Jurkat, Clone E6-1 (cell line): ENCODE measurements at regions not wholly inside any gene's neighbourhood (a gene's known extent, or its start where the extent isn't known, plus 50 kb on each side); places are given as distances from the start of the nearest gene placed in this dataset.

Experiments used
- DNase-seq: peaks from one replicate; pipeline ENCODE4 v3.0.0-alpha.2; 2011; ENCODE audit warnings: low read depth, low spot score
- H3K4me3 ChIP-seq: 2 replicates; pipeline ENCODE4 v1.5.1; 2011; ENCODE audit warnings: mild to moderate bottlenecking, low read length, control low read depth, moderate library complexity

DNA sequence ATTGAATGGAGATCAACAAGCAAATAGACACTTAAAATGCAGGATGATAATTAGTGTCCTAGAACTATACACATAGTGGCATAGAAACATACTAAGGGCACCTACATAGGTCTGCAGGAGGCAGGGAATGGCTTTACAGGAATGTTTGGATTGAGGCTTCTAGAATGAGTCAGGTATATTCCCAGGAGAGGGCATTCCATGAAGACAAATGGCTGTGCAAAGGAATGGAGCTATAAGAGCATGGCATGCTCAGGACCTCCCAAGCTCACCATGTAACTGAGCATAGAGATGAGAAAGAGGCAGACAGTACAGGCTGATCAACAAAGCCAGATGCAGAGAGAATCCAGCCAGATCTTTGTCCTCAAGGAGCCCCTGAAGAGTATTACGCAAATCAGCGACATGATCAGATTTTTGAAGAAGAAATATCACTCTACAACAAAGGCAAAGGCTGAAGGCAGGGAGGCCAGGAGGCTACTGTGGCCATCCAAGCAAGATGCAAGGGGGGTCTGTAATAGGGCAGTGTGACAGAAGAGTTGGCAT lies 211.1 kb upstream of the MTNR1B start:
- H3K4me3 ChIP-seq = no peak overlapping the region
- DNase-seq = no peak

DNA sequence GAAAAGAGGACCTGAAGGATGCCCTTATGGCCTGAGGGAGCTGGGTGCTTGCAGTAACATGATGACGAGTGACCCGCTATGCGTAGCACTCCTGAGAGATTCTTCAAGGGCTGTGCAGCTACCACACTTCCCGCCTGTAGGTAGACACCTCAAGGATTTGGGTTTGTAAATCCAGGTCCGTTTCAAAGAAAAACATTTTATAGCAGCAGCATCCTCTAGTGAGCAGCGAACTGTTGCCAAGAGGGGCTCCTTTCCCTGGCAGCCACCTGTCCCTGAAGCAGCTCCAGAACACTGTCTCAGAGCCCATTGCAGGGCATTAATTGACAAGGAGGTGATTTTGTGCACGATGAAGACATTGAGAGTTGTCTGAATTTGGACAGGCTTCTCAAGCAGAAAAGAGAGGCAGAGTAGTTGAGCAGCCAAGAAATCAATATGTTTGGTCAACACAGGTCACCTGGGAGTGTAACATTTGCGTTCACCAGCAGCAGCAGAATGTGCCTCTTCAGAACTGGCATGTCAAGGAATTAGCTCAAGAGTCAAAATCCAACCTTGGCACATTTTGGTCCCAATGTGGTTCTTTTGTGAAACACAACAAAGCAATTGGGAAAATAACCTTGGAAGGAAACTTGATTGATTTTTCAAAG lies 209.8 kb upstream of the MTNR1B start:
- DNase-seq = no peak
- H3K4me3 ChIP-seq = no peak overlapping the region

DNA sequence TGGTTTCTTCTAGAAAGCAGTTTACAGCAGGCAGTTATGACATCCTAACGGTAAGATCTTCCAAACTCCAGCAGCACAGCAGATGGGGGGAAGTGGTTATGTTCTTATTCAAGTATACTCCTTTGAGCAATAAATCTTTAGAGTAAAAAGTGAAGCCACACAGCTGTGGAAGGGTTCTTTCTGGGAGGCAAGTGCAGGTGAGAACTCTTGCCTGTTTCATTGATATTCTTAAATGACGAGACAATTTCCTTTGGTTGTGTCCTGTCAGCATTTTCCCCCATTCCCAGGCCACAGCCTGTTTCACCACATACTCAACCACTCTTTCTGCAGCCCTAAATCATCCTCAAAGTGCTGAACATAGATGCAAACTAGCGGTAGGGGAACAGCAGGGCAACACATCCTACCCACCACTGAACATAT lies 207.3 kb upstream of the MTNR1B start:
- peak; percentile 99 for DNase-seq
- H3K4me3 ChIP-seq = no peak overlapping the region

DNA sequence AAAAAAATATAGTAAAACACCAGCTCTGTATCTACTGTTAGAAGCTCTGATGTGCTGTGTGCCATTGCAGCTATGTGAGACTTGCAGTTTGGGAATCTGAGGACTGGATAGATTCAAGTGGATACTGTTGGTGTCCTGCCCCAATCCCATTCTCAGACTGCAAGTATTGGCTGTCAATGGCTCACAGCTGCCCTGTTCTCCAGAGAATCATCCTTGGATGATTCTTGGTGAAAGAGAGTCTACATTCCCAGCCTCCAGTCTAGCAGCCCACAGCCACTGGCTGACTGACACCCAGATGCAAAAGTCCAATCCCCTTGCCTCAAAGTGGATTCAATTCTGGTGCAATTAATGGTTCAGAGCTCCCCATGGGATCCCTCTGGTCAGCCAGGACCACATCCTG lies 206.1 kb upstream of the MTNR1B start:
- DNase-seq = no peak
- no peak overlapping the region for H3K4me3 ChIP-seq

DNA sequence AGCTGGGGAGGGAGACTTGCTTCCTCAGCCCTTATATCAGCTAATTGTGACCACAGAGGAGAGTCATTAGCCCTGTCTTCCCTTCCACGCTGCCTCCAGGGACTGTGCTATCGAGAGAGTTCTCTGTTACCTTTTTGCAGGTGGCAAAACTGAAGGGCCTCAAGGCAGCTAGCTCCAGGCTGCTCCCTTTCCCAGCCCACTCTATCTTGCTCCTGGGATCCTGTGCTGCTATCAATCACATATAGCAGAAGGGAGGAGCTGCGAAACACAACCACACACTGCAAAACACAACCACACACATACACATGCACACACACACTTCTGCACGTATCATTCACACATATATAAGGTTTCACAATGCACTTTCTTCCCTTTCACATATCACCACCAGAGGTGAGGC lies 205.3 kb upstream of the MTNR1B start:
- no peak overlapping the region for H3K4me3 ChIP-seq
- DNase-seq = no peak

DNA sequence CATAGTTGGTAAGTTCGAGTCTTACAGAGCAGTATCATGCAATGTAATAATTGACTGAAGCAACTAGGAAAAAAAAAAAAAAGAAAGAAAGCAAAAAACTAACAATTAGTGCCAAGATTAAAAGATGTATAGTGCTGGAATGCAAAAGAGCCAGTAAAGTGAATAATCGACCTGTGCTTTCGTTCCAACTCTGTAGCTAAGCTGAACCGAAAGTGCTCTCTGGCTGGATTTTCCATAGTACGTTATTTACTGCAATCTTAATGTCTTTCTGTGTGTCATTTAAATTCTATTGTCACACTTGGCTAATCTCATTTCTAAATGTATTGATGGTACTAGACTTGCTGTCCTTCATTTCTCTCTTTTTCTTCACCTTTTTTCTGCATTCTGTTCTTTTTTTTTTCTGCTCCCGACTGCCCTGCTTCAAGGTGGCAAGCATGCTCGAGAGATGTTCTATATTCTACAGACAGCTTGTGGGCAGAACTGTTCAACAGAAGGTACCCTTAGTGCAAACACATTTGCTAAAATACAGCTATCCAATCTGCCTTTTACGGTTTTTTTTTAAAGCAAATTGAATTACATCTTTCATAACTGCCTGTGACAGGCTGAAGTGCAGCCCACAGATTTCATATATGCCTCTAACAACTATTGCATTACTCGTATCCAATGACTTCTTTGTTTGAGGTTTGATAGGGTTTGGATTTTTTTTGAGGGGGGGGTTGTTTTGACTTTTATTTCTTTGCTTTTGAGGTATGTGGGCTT lies 204.2 kb upstream of the MTNR1B start:
- H3K4me3 ChIP-seq = peak overlapping the region; percentile 55
- no peak for DNase-seq

DNA sequence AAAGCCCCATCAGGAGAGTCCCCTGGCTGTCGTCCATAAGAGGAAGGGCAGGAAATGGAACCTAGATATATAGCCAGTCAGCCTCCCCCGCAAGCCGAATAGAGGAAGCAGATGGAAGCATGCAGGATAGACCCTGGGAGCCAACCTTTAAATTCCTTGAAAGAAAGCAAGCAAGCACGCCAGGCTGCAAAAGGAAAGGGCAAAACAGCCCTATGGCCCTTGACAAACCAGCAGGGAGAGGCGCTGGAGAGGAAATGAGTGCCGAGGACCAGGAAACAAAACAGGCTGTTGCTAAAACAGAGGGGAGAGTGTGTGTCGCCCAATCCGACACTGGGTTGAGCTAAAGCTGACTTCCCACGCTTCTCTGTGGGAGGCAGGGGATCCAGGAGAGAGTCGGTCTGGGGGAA lies 203.5 kb upstream of the MTNR1B start:
- peak; percentile 64 for DNase-seq
- H3K4me3 ChIP-seq = peak overlapping the region; percentile 55

DNA sequence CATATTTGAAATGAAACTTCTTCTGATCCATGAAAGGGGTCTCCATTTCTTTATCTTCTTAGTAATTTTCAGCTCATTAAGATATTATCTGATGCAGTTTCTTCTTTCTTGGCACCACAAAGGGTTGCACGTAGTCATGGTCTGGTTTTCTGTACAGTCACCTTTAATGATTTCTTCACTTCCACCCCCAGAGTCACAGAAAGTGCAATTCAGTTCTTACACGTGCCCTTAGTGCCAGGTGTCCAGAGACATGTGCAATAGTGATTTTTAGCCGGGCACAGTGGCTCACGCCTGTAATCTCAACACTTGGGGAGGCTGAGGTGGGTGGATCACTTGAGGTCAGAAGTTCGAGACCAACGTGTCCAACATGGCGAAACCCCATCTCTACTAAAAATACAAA lies 202.8 kb upstream of the MTNR1B start:
- peak overlapping the region; percentile 55 for H3K4me3 ChIP-seq
- no peak for DNase-seq

DNA sequence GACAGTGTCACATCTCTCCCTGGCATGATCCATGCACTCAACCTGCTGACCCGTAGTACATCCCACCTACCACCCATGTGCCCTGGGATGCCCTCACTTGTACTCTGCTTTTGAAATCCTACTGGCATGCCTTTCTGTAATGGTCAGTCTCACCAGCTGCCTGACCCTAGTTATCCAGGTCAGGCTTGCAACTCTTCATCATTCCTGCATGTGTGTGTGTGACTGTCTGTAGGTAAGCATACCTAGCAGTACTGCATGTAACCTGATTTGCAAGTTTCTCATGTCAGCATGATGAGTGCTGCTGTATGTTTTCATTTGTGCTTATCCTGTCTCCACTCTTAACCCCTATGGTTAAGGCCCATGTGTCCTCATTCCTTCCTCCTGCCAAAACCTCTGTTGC lies 202.0 kb upstream of the MTNR1B start:
- no peak for DNase-seq
- H3K4me3 ChIP-seq = no peak overlapping the region

DNA sequence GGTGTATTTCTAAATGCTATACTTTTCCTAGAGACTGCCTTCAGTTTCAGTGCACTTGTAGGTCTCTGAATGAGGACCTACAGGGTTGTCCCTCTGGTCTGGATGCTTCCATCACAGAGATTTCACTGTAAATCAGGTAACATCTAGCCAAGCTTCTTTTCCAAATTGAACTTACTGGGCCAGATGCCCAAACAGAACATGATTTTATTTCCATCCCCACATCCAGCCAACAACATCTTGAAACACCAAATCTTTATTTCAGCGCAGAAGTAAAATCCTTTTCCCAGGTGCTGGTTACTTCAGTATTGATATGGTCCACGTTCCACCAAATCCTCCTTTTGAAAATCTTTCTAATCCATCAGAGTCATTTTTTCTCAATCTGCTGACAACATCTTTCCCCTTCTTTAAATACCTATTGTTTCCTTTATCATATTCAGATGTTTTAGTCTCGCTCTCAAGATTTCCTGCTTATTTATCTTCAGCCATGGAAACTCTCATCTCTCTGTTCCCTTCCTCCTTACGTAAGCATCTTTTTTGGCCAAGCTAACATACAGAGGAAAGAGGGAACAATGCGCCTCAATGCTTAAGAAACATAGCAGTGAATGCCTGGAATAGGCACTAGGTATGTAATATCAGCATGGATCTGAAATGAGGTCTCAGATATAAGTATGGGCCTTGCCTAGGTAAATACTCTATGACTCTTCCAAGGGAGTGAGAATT lies 201.2 kb upstream of the MTNR1B start:
- no peak overlapping the region for H3K4me3 ChIP-seq
- no peak for DNase-seq

DNA sequence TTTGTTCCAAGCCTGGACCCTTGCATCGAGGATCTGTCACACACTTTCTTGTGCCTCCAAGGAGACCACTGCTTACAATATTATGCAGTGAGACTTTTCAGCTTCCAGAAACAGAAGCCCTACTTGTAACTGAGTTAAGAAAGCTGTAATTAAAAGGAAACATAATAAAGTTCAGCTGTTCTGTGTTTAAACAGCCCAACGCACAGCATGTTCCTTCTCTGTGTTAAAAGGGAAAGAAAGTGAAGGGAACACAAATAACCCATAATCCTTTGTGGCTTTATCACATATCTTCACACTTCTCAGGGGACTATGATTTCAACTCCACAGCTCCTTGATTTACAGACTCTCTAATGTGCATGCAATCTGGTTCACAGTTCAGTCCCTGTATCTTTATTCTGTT lies 200.3 kb upstream of the MTNR1B start:
- no peak overlapping the region for H3K4me3 ChIP-seq
- DNase-seq = no peak

DNA sequence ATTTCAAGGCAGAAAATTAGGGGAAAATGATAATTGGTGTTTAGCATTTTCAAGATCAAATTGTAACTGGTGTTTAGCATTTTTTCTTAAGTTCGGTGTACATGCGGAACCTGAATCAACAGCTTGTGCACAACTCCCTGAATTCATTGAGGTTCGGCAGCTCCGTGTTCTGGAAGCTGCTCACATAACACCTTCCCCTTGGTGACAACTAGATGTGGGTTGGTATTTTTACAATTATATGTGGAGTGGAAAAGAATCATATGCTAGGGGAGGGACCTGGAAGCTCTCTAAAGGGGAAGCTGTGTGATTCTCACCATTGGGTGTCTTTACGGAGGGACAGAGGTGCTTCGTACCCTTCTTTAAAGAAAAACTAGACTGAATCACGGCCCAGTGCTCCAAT lies 199.0 kb upstream of the MTNR1B start:
- H3K4me3 ChIP-seq = peak overlapping the region; percentile 34
- DNase-seq = no peak

DNA sequence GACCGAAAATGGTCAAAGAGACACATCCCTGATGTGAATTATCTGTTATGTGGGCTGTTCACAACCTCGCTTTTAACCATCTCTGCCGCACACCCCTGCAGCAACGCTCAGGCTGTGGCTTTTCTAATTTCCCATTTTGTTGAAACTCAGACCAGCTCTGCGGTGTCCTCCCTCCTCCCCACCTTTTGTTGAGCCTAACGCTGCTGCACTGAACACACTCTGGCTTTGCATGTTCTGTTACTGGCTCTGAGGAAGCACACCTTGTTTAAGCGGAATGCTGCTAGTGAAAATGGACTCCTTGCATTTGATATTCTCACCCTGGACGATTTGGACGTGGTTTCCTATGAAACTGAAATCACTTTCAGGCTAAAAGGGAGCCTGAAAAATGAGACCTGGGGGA lies 198.5 kb upstream of the MTNR1B start:
- DNase-seq = peak; percentile 79
- peak overlapping the region; percentile 34 for H3K4me3 ChIP-seq

DNA sequence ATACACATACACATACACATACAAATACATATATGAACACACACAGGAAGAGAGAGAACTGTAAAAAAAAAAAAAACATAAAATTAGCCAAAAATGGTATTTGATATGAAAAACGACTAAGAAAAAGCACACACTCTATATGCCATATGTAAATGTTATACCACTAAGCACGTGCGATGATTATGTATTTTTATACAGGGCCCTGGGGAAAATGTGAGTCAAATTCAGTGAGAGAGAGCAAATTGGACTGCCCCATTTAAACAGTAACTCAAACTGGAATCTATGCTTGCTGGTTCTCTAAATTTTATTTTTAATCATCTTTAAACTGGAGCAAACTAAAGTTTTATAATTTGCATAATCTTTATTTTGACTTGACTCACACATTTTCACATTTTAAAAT lies 197.8 kb upstream of the MTNR1B start:
- DNase-seq = no peak
- H3K4me3 ChIP-seq = no peak overlapping the region

DNA sequence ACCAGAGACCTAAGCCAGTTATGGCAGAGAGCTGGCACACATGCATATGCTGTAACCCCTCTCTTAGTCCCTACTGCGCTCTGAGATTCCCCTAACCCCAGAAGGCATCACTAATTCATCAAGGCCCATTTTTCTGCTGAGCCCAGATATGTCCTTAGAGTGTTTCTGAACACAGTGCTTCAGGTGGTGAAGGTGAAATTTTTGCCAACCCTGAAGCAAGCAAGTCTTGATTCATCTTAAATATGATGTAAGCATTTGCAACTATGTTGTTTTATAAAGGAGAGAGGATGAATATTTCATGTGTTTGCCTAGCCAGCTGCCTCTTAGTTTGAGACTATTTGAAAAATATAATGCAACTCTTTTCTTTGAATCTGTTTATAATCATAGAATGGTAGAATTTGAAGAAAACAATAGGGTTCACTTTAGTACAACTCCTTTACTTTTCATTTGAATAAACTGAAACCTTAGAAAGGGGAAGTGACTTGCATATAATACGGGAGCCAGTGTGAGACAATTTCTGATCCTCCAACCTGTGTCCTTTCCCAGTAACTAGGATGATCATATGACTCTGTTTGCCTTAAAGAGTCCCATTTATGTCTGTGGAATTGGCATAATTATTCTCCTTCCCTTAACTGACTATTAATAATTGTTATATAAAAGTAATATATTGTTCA lies 194.3 kb upstream of the MTNR1B start:
- no peak overlapping the region for H3K4me3 ChIP-seq
- no peak for DNase-seq

DNA sequence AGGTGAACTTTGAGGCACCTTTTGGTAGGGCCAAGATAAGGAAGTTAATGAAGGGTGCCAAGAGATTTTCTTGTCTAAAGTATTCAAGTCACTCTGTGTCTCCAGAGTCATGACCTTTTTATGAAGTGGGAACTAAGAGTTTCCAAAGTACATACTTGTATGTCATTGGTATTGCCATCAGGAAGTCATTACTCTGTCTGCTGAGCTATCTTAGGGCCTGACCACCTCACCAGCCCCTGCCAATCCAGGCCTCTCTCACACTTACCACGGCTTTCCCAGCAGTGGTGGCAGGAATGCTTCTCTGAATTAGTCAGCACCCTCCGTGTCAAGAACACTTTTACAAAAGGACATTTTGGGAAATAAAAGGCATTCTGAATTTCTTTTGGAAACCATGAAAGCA lies 192.8 kb upstream of the MTNR1B start:
- H3K4me3 ChIP-seq = no peak overlapping the region
- DNase-seq = no peak

DNA sequence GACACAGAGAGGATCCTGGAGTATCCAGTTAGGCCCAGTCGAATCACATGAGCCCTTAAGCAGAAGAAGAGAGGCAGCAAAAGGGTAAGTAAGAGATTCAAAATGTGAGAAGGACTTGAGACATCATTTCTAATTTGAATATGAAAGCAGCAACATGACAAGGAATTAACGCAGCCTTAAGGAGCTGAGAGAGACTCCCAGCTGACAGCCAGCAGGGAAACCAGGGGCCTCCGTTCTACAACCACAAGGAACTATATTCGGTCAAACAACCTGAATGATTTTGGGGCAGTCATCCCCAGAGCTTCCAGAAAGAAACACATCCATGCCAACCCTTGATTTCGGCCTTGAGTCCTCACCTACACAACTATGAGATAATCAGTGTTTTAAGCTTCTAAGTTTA lies 189.7 kb upstream of the MTNR1B start:
- no peak for DNase-seq
- no peak overlapping the region for H3K4me3 ChIP-seq

DNA sequence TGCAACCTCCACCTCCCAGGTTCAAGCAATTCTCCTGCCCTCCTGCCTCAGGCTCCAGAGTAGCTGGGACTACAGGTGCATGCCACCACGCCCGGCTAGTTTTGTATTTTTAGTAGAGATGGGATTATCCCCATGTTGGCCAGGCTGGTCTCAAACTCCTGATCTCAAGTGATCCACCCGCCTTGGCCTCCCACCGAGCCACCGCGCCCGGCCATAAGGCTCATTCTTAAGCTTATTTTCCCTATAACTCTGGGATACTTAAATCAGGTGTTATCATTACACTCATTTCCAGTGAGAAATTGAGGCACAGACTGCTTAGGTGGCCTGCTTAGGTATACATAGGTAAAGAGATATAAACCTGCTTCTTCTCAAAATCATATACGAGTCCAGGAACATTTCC lies 188.3 kb upstream of the MTNR1B start:
- H3K4me3 ChIP-seq = no peak overlapping the region

DNA sequence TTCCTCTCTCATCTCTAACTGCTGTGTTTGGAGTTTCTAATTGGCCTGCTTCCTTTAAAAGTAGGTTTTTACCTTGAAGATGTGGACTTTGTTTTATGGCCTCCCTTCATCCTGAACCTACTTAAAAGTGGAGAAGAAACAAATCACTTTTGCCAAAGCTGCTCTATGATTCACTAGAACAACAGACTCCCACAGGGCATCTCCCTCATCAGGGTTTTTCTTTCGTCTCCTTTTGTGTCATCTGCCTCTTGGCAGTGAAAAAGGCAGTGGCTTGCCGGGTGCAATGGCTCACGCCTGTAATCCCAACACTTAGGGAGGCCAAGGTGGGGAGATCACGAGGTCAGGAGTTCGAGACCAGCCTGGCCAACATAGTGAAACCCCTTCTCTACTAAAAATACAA lies 186.6 kb upstream of the MTNR1B start:
- DNase-seq = no peak
- no peak overlapping the region for H3K4me3 ChIP-seq

More for the DNA sequence above, 188.3 kb upstream of the MTNR1B start:
- DNase-seq = no peak

DNA sequence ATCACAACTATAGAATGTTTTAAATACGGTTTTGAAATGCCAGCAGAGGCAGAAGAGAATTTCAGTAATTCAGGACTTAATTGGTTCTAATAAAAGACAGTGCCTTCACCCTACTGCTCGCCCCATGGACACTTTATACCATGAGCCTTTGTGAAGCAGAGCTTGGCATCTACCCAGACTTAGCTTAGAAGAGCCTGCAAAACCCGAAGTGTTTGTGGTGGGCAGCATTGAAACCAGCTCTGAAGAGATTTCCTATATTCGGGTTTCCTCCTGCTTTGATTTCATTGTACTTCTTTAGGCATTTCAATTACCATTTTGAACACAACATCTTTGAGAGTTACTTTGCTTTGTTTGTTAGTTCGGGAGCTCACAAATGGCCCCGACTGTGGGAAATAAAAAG lies 185.1 kb upstream of the MTNR1B start:
- no peak overlapping the region for H3K4me3 ChIP-seq
- no peak for DNase-seq
